ENCODE measurements at regions not wholly inside any gene's neighbourhood (a gene's known extent, or its start where the extent isn't known, plus 50 kb on each side); places are given as distances from the start of the nearest gene placed in this dataset.

DNA sequence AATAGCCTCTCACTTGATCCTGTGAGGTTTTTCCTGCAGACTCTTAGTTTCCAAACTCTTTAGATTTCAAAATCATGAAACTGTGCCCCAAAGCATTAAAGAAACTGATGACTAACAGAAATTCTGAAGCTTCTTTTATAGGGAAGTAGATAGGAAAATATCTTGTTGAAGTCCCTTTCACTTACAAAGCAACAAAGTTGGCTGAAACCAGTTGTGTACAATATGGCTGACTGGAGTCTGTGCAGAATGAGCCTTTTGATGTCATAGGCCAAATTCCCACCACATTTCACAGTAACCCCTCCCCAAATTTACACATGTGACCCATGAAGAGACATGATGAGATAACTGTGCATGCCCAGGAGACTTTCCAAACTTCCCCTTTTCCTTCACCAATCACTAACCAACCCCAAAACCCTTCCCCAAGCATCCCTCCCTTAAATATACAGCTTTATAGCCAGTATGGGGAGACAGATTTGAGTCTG is 61.7 kb upstream of the NCK2 start:
- TF ChIP-seq EZH2 (IDR thresholded peaks at IDR 0.05; ENCODE audit: low read length, missing control alignments) = no peak
- TF ChIP-seq, protein P1, sequence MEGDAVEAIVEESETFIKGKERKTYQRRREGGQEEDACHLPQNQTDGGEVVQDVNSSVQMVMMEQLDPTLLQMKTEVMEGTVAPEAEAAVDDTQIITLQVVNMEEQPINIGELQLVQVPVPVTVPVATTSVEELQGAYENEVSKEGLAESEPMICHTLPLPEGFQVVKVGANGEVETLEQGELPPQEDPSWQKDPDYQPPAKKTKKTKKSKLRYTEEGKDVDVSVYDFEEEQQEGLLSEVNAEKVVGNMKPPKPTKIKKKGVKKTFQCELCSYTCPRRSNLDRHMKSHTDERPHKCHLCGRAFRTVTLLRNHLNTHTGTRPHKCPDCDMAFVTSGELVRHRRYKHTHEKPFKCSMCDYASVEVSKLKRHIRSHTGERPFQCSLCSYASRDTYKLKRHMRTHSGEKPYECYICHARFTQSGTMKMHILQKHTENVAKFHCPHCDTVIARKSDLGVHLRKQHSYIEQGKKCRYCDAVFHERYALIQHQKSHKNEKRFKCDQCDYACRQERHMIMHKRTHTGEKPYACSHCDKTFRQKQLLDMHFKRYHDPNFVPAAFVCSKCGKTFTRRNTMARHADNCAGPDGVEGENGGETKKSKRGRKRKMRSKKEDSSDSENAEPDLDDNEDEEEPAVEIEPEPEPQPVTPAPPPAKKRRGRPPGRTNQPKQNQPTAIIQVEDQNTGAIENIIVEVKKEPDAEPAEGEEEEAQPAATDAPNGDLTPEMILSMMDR (conservative IDR thresholded peaks at IDR 0.05 in 1 of 2, IDR thresholded peaks at IDR 0.05 in 1 of 2; ENCODE audit: low read depth in 1 of 2, low read length in 2 of 2) = no peak
